ENCODE measurements at regions not wholly inside any gene's neighbourhood (a gene's known extent, or its start where the extent isn't known, plus 50 kb on each side); places are given as distances from the start of the nearest gene placed in this dataset.
"Not testable (repeated sequence)": the region's sequence is repeated elsewhere in the genome, so short reads cannot be mapped to it uniquely, and the experiment has no call there.

GRCh38 chr2:13868275-13868674 is 764.2 kb upstream of the LRATD1 start:
- FAIRE-seq; DNase-seq (ENCODE audit: extremely low spot score, insufficient read length, low read depth): not testable (repeated sequence)

GRCh38 chr2:13876491-13877037 is 756.0 kb upstream of the LRATD1 start:
- no peak for DNase-seq (ENCODE audit: extremely low spot score, insufficient read length, low read depth)
- no peak for FAIRE-seq

GRCh38 chr2:13877571-13877970 is 754.9 kb upstream of the LRATD1 start:
- no peak for DNase-seq (ENCODE audit: extremely low spot score, insufficient read length, low read depth)
- no peak for FAIRE-seq

- FAIRE-seq = no peak
- DNase-seq (ENCODE audit: extremely low spot score, insufficient read length, low read depth) = no peak
Measured at GRCh38 chr2:13884291-13884976, 748.1 kb upstream of the LRATD1 start.

GRCh38 chr2:13901526-13901925 is 731.0 kb upstream of the LRATD1 start:
- DNase-seq (ENCODE audit: extremely low spot score, insufficient read length, low read depth) (no peak), FAIRE-seq (no peak)

- FAIRE-seq (no peak), DNase-seq (ENCODE audit: extremely low spot score, insufficient read length, low read depth) (no peak)
Measured at GRCh38 chr2:13905831-13906230, 726.7 kb upstream of the LRATD1 start.

GRCh38 chr2:13916066-13916465 is 716.5 kb upstream of the LRATD1 start:
- FAIRE-seq (no peak), DNase-seq (ENCODE audit: extremely low spot score, insufficient read length, low read depth) (no peak)

- no peak for FAIRE-seq
Measured at GRCh38 chr2:13917958-13918357, 714.6 kb upstream of the LRATD1 start.

GRCh38 chr2:13919981-13920382 is 712.5 kb upstream of the LRATD1 start:
- DNase-seq (ENCODE audit: extremely low spot score, insufficient read length, low read depth) (no peak), FAIRE-seq (no peak)

More at GRCh38 chr2:13917958-13918357, 714.6 kb upstream of the LRATD1 start:
- DNase-seq (ENCODE audit: extremely low spot score, insufficient read length, low read depth) = no peak

GRCh38 chr2:13921245-13921644 is 711.3 kb upstream of the LRATD1 start:
- DNase-seq (ENCODE audit: extremely low spot score, insufficient read length, low read depth) (no peak), FAIRE-seq (no peak)

GRCh38 chr2:13923823-13924222 is 708.7 kb upstream of the LRATD1 start:
- DNase-seq (ENCODE audit: extremely low spot score, insufficient read length, low read depth) (no peak), FAIRE-seq (no peak)

GRCh38 chr2:13942111-13942510 is 690.4 kb upstream of the LRATD1 start:
- DNase-seq (ENCODE audit: extremely low spot score, insufficient read length, low read depth) = no peak
- no peak for FAIRE-seq

GRCh38 chr2:13950761-13951160 is 681.8 kb upstream of the LRATD1 start:
- no peak for FAIRE-seq
- no peak for DNase-seq (ENCODE audit: extremely low spot score, insufficient read length, low read depth)

- DNase-seq (ENCODE audit: extremely low spot score, insufficient read length, low read depth) = no peak
Measured at GRCh38 chr2:13968811-13969210, 663.7 kb upstream of the LRATD1 start.

GRCh38 chr2:13986119-13986720 is 646.3 kb upstream of the LRATD1 start:
- DNase-seq (ENCODE audit: extremely low spot score, insufficient read length, low read depth) (no peak), FAIRE-seq (no peak)

More at GRCh38 chr2:13968811-13969210, 663.7 kb upstream of the LRATD1 start:
- FAIRE-seq = no peak

- DNase-seq (ENCODE audit: extremely low spot score, insufficient read length, low read depth) (no peak), FAIRE-seq (no peak)
Measured at GRCh38 chr2:13996527-13996926, 636.0 kb upstream of the LRATD1 start.

- FAIRE-seq = no peak
- DNase-seq (ENCODE audit: extremely low spot score, insufficient read length, low read depth) = no peak
Measured at GRCh38 chr2:14011190-14011589, 621.3 kb upstream of the LRATD1 start.

- FAIRE-seq (no peak), DNase-seq (ENCODE audit: extremely low spot score, insufficient read length, low read depth) (no peak)
Measured at GRCh38 chr2:14015113-14015630, 617.3 kb upstream of the LRATD1 start.

- no peak for DNase-seq (ENCODE audit: extremely low spot score, insufficient read length, low read depth)
- no peak for FAIRE-seq
Measured at GRCh38 chr2:14016289-14016955, 616.1 kb upstream of the LRATD1 start.

- FAIRE-seq (no peak), DNase-seq (ENCODE audit: extremely low spot score, insufficient read length, low read depth) (no peak)
Measured at GRCh38 chr2:14018620-14019019, 613.9 kb upstream of the LRATD1 start.

- DNase-seq (ENCODE audit: extremely low spot score, insufficient read length, low read depth) (no peak), FAIRE-seq (no peak)
Measured at GRCh38 chr2:14023558-14023957, 609.0 kb upstream of the LRATD1 start.

All from GM18507 (cell line).